Neural progenitor cell (in vitro differentiated cells): ENCODE measurements at regions not wholly inside any gene's neighbourhood (a gene's known extent, or its start where the extent isn't known, plus 50 kb on each side); places are given as distances from the start of the nearest gene placed in this dataset.

Experiments used
- CTCF ChIP-seq: fragments of 200-600 bp; sonication (generic); IDR thresholded peaks from 2 replicates; pipeline ENCODE4 v1.5.1; 2017; ENCODE audit warnings: antibody characterized with exemption, mild to moderate bottlenecking
- EZH2 ChIP-seq: fragments of 200-600 bp; sonication (generic); IDR thresholded peaks from 2 replicates; pipeline ENCODE4 v1.6.1; 2017; ENCODE audit warnings: antibody characterized with exemption, mild to moderate bottlenecking, moderate library complexity

DNA sequence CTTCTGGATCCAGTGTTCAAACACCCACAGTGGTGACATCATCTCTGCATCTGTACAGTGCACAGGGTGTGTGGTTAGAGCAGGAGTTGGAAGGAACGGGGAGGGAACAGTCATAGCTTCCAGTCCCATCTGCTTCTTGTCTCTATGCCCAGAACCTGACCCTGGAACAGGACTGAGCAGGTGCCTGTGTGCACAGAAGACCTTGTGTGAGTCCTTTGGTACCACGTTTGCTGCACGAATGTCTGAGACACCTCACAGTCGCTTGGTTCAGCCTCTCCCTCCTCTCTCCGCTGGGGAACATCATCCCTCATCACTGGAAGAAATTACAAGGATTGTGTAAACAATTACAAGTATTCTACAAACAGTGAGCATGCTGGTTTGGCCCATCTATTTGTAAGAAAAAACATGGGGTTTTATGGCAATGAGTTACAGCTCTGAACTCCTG lies 243.0 kb upstream of the KLF6 start:
- TF ChIP-seq EZH2 (no peak), CTCF (no peak)
